Upper lobe of right lung (tissue), 1 donor: ENCODE measurements at regions not wholly inside any gene's neighbourhood (a gene's known extent, or its start where the extent isn't known, plus 50 kb on each side); places are given as distances from the start of the nearest gene placed in this dataset.

Experiments used
- ATAC-seq: fragments of 200-7000 bp; cut with Tn5 transposase; one replicate; pipeline ENCODE4 v1.9.1; 2020; ENCODE audit warnings: mild to moderate bottlenecking, moderate library complexity
- DNase-seq: peaks from one replicate; pipeline ENCODE4 v3.0.0-alpha.2; 2020
- H3K27ac ChIP-seq: fragments of 200-600 bp; one replicate; pipeline ENCODE4 v1.8.0; 2022
- H3K27me3 ChIP-seq: fragments of 200-600 bp; one replicate; pipeline ENCODE4 v1.8.0; 2022; ENCODE audit warnings: mild to moderate bottlenecking
- H3K36me3 ChIP-seq: fragments of 200-600 bp; one replicate; pipeline ENCODE4 v1.8.0; 2022
- H3K4me1 ChIP-seq: fragments of 200-600 bp; one replicate; pipeline ENCODE4 v1.8.0; 2022
- H3K4me3 ChIP-seq: fragments of 200-600 bp; one replicate; pipeline ENCODE4 v1.8.0; 2022; ENCODE audit warnings: mild to moderate bottlenecking
- H3K9me3 ChIP-seq: fragments of 200-600 bp; one replicate; pipeline ENCODE4 v1.8.0; 2022
- CTCF ChIP-seq: fragments of 200-600 bp; IDR thresholded peaks from one replicate; pipeline ENCODE4 v1.8.0; 2022; ENCODE audit warnings: antibody characterized with exemption
- intact Hi-C: fragments of 100-400 bp; cut with DNase I; formaldehyde crosslinking; loops from one replicate; pipeline ENCODE4 v1.11.0; 2022
- donor health status: DM: no; HTN: yes; CAD: no; lungs with severe emphysema.

GRCh38 chr18:56030060-56030459 lies 442.1 kb upstream of the TCF4 start:
- no peak overlapping the region for H3K27ac ChIP-seq
- H3K9me3 ChIP-seq = no peaks in the 10 kb centered on the region
- ATAC-seq = no peak
- no peaks in the 10 kb centered on the region for H3K27me3 ChIP-seq
- no peaks in the 10 kb centered on the region for H3K36me3 ChIP-seq
- TF ChIP-seq CTCF = no peak
- no peaks in the 10 kb centered on the region for H3K4me1 ChIP-seq
- no peak overlapping the region for H3K4me3 ChIP-seq
- no peak for DNase-seq
- intact Hi-C loops = no loop called here

GRCh38 chr18:56028514-56028913 lies 440.5 kb upstream of the TCF4 start:
- H3K4me3 ChIP-seq = no peak overlapping the region
- no peak for DNase-seq
- no peak for ATAC-seq
- H3K9me3 ChIP-seq = no peaks in the 10 kb centered on the region
- H3K4me1 ChIP-seq = no peaks in the 10 kb centered on the region
- H3K27me3 ChIP-seq = no peaks in the 10 kb centered on the region
- intact Hi-C loops = no loop called here
- no peak overlapping the region for H3K27ac ChIP-seq
- H3K36me3 ChIP-seq = no peaks in the 10 kb centered on the region
- no peak for TF ChIP-seq CTCF

GRCh38 chr18:56026509-56026908 lies 438.5 kb upstream of the TCF4 start:
- ATAC-seq (no peak), DNase-seq (no peak)
- no peak overlapping the region for H3K27ac ChIP-seq
- TF ChIP-seq CTCF = no peak
- H3K27me3 ChIP-seq = no peaks in the 10 kb centered on the region
- intact Hi-C loops = no loop called here
- H3K4me1 ChIP-seq = no peaks in the 10 kb centered on the region
- no peaks in the 10 kb centered on the region for H3K9me3 ChIP-seq
- H3K4me3 ChIP-seq = no peak overlapping the region
- no peaks in the 10 kb centered on the region for H3K36me3 ChIP-seq

- intact Hi-C loops = no loop called here
- no peak for ATAC-seq
- Histone ChIP-seq H3K36me3 (no peaks in the 10 kb centered on the region), H3K4me1 (no peaks in the 10 kb centered on the region), H3K27ac (no peak overlapping the region), H3K4me3 (no peak overlapping the region), H3K27me3 (no peaks in the 10 kb centered on the region), H3K9me3 (no peaks in the 10 kb centered on the region)
- no peak for DNase-seq
- no peak for TF ChIP-seq CTCF
Measured at GRCh38 chr18:56021809-56022195, 433.8 kb upstream of the TCF4 start.

GRCh38 chr18:56021136-56021808 lies 433.3 kb upstream of the TCF4 start:
- ATAC-seq (no peak), DNase-seq (no peak)
- intact Hi-C loops = no loop called here
- Histone ChIP-seq H3K36me3 (no peaks in the 10 kb centered on the region), H3K4me3 (no peak overlapping the region), H3K4me1 (no peaks in the 10 kb centered on the region), H3K27ac (no peak overlapping the region), H3K27me3 (no peaks in the 10 kb centered on the region), H3K9me3 (no peaks in the 10 kb centered on the region)
- no peak for TF ChIP-seq CTCF

- ATAC-seq = no peak
- Histone ChIP-seq H3K4me1 (no peaks in the 10 kb centered on the region), H3K9me3 (no peaks in the 10 kb centered on the region), H3K27ac (no peak overlapping the region), H3K36me3 (no peaks in the 10 kb centered on the region), H3K27me3 (no peaks in the 10 kb centered on the region), H3K4me3 (no peak overlapping the region)
- no peak for TF ChIP-seq CTCF
- DNase-seq = no peak
- intact Hi-C loops = no loop called here
Measured at GRCh38 chr18:56019908-56020307, 431.9 kb upstream of the TCF4 start.
